Loucy (cell line): ENCODE measurements at regions not wholly inside any gene's neighbourhood (a gene's known extent, or its start where the extent isn't known, plus 50 kb on each side); places are given as distances from the start of the nearest gene placed in this dataset.

ENCODE experiments used
- H2AFZ ChIP-seq: fragments of 200-600 bp; sonication (generic); 2 replicates; pipeline ENCODE4 v1.6.0; 2016; ENCODE audit warnings: antibody characterized with exemption, mild to moderate bottlenecking, low read length, moderate library complexity
- H3F3A ChIP-seq: fragments of 200-600 bp; 2 replicates; pipeline ENCODE4 v1.6.0; 2016; ENCODE audit warnings: antibody characterized with exemption, low read depth, mild to moderate bottlenecking
- H3K27me3 ChIP-seq: fragments of 200-600 bp; sonication (generic); 2 replicates; pipeline ENCODE4 v1.6.1; 2014; ENCODE audit warnings: low read length, mild to moderate bottlenecking; ENCODE audit not compliant: insufficient read depth, poor library complexity, severe bottlenecking
- H3K36me3 ChIP-seq: fragments of 200-600 bp; sonication (generic); 2 replicates; pipeline ENCODE4 v1.6.1; 2016; ENCODE audit warnings: low read length; ENCODE audit not compliant: insufficient read depth
- H3K4me1 ChIP-seq: fragments of 200-600 bp; sonication (generic); 2 replicates; pipeline ENCODE4 v1.5.1; 2014; ENCODE audit warnings: low read length, mild to moderate bottlenecking; ENCODE audit not compliant: insufficient read depth, poor library complexity, severe bottlenecking
- H3K4me2 ChIP-seq: fragments of 200-600 bp; sonication (generic); 2 replicates; pipeline ENCODE4 v1.6.0; 2014; ENCODE audit warnings: antibody characterized with exemption, low read length, low read depth, mild to moderate bottlenecking; ENCODE audit not compliant: poor library complexity, severe bottlenecking
- H3K4me3 ChIP-seq: fragments of 200-600 bp; sonication (generic); 2 replicates; pipeline ENCODE4 v1.5.1; 2014; ENCODE audit warnings: low read length, mild to moderate bottlenecking, mixed read lengths; ENCODE audit not compliant: poor library complexity, severe bottlenecking
- H3K79me2 ChIP-seq: fragments of 200-600 bp; sonication (generic); 2 replicates; pipeline ENCODE4 v1.6.1; 2014; ENCODE audit warnings: low read length; ENCODE audit not compliant: insufficient read depth
- H3K9ac ChIP-seq: fragments of 200-600 bp; sonication (generic); 2 replicates; pipeline ENCODE4 v1.6.0; 2014; ENCODE audit warnings: mild to moderate bottlenecking, low read depth, low read length, moderate library complexity; ENCODE audit not compliant: poor library complexity, severe bottlenecking
- H3K9me2 ChIP-seq: fragments of 200-600 bp; sonication (generic); replicated peaks from 2 replicates; pipeline ENCODE4 v1.6.1; 2016; ENCODE audit warnings: low read depth, low read length, mixed read lengths
- H3K9me3 ChIP-seq: fragments of 200-600 bp; sonication (generic); 2 replicates; pipeline ENCODE4 v1.6.1; 2014; ENCODE audit warnings: mild to moderate bottlenecking, antibody characterized with exemption, low read length, low read depth; ENCODE audit not compliant: insufficient read depth
- H4K20me1 ChIP-seq: fragments of 200-600 bp; sonication (generic); 2 replicates; pipeline ENCODE4 v1.6.0; 2014; ENCODE audit warnings: antibody characterized with exemption, low read length, mild to moderate bottlenecking; ENCODE audit not compliant: insufficient read depth, poor library complexity, severe bottlenecking
- CTCF ChIP-seq: fragments of 200-600 bp; sonication (generic); conservative IDR thresholded peaks from 2 replicates; pipeline ENCODE4 v1.5.1; 2014; ENCODE audit warnings: mild to moderate bottlenecking, antibody characterized with exemption, low read length
- EZH2phosphoT487 ChIP-seq: fragments of 200-600 bp; IDR thresholded peaks from 2 replicates; pipeline ENCODE4 v1.6.1; 2018; ENCODE audit warnings: antibody characterized with exemption, mild to moderate bottlenecking, moderate library complexity, borderline replicate concordance

- H3K79me2 ChIP-seq = no peaks in the 10 kb centered on the region
- no peak overlapping the region for H3K9ac ChIP-seq
- H3K27me3 ChIP-seq = no peaks in the 10 kb centered on the region
- no peaks in the 10 kb centered on the region for H3K9me3 ChIP-seq
- H3K36me3 ChIP-seq = no peaks in the 10 kb centered on the region
- H4K20me1 ChIP-seq = no peaks in the 10 kb centered on the region
- no peaks in the 10 kb centered on the region for H3K9me2 ChIP-seq
- no peak for TF ChIP-seq CTCF
- no peak for TF ChIP-seq EZH2phosphoT487
- no peaks in the 10 kb centered on the region for H3F3A ChIP-seq
- H3K4me1 ChIP-seq = no peaks in the 10 kb centered on the region
- H2AFZ ChIP-seq = no peak overlapping the region
- H3K4me3 ChIP-seq = no peak overlapping the region
- no peak overlapping the region for H3K4me2 ChIP-seq
These were observed 512.4 kb downstream of the TMTC2 start for GRCh38 chr12:83199069-83199468.

- no peaks in the 10 kb centered on the region for H3K9me2 ChIP-seq
- no peak overlapping the region for H3K4me2 ChIP-seq
- TF ChIP-seq EZH2phosphoT487 (no peak), CTCF (no peak)
- H3K4me3 ChIP-seq = no peak overlapping the region
- H3K36me3 ChIP-seq = no peaks in the 10 kb centered on the region
- H3K9me3 ChIP-seq = no peaks in the 10 kb centered on the region
- H3K27me3 ChIP-seq = no peaks in the 10 kb centered on the region
- no peak overlapping the region for H2AFZ ChIP-seq
- no peaks in the 10 kb centered on the region for H3F3A ChIP-seq
- H3K79me2 ChIP-seq = no peaks in the 10 kb centered on the region
- H3K9ac ChIP-seq = no peak overlapping the region
- H3K4me1 ChIP-seq = no peaks in the 10 kb centered on the region
- no peaks in the 10 kb centered on the region for H4K20me1 ChIP-seq
These were observed 511.7 kb downstream of the TMTC2 start for GRCh38 chr12:83198291-83199015.

GRCh38 chr12:83197483-83197914, 510.8 kb downstream of the TMTC2 start:
- no peaks in the 10 kb centered on the region for H3K4me1 ChIP-seq

More at GRCh38 chr12:83197483-83197914, 510.8 kb downstream of the TMTC2 start:
- no peaks in the 10 kb centered on the region for H3K79me2 ChIP-seq
- no peaks in the 10 kb centered on the region for H3K27me3 ChIP-seq
- no peak overlapping the region for H3K4me3 ChIP-seq
- no peak for TF ChIP-seq CTCF
- no peak for TF ChIP-seq EZH2phosphoT487
- no peaks in the 10 kb centered on the region for H3K9me2 ChIP-seq
- no peak overlapping the region for H2AFZ ChIP-seq
- no peaks in the 10 kb centered on the region for H3K9me3 ChIP-seq
- no peaks in the 10 kb centered on the region for H4K20me1 ChIP-seq
- no peaks in the 10 kb centered on the region for H3F3A ChIP-seq
- H3K9ac ChIP-seq = no peak overlapping the region
- H3K36me3 ChIP-seq = no peaks in the 10 kb centered on the region
- no peak overlapping the region for H3K4me2 ChIP-seq
